Naive thymus-derived CD4-positive, alpha-beta T cell (primary cell): ENCODE measurements at regions not wholly inside any gene's neighbourhood (a gene's known extent, or its start where the extent isn't known, plus 50 kb on each side); places are given as distances from the start of the nearest gene placed in this dataset.

Experiments used
- ATAC-seq: fragments of 150-1000 bp; cut with Tn5 transposase; 2 replicates; pipeline ENCODE4 v1.10.0; 2021; ENCODE audit warnings: mild to moderate bottlenecking, moderate library complexity
- CTCF ChIA-PET: fragments of 350-600 bp; sonication (Branson Sonifier 250); formaldehyde crosslinking; loops from one replicate; lab custom pipeline; 2021; ENCODE audit warnings: antibody characterized with exemption; lab: Charles Lee
- POLR2A ChIA-PET: fragments of 350-600 bp; sonication (Branson Sonifier 250); formaldehyde crosslinking; loops from one replicate; lab custom pipeline; 2021; ENCODE audit warnings: antibody characterized with exemption, inconsistent platforms; lab: Charles Lee
- DNase-seq, 9 donors: peaks; one replicate each; pipeline versions ENCODE4 v3.0.0 to v3.0.0-alpha.2; 2020 to 2022; ENCODE audit warnings: mixed read lengths in 1 of 9
- H3K27ac ChIP-seq: one replicate; pipeline ENCODE4 v1.7.0; 2013; ENCODE audit warnings: mild to moderate bottlenecking, low read depth, low read length, moderate library complexity
- H3K27me3 ChIP-seq, 2 donors: one replicate each; pipeline ENCODE4 v1.7.0; 2013; ENCODE audit warnings: low read length in 2 of 2, mild to moderate bottlenecking in 2 of 2, moderate library complexity in 2 of 2; ENCODE audit not compliant: control insufficient read depth in 2 of 2, insufficient read depth in 2 of 2
- H3K36me3 ChIP-seq, 3 experiments: 1 replicate in 2 of 3; 2 replicates in 1 of 3; pipeline ENCODE4 v1.7.0; 2013; ENCODE audit warnings: low read length in 3 of 3, mild to moderate bottlenecking in 3 of 3, moderate library complexity in 1 of 3; ENCODE audit not compliant: insufficient read depth in 3 of 3, control insufficient read depth in 2 of 3
- H3K4me1 ChIP-seq, 2 donors: one replicate each; pipeline ENCODE4 v1.7.0; 2013; ENCODE audit warnings: low read length in 2 of 2, mild to moderate bottlenecking in 2 of 2, moderate library complexity in 1 of 2; ENCODE audit not compliant: control insufficient read depth in 2 of 2, insufficient read depth in 2 of 2
- H3K4me3 ChIP-seq: 2 replicates; pipeline ENCODE4 v1.7.0; 2013; ENCODE audit warnings: mild to moderate bottlenecking, low read length
- H3K9me3 ChIP-seq, 3 experiments: 1 replicate in 2 of 3; 2 replicates in 1 of 3; pipeline ENCODE4 v1.7.0; 2013; ENCODE audit warnings: low read length in 3 of 3; ENCODE audit not compliant: control insufficient read depth in 2 of 3
- H3K27ac Mint-ChIP-seq, 9 donors: one replicate each; pipeline ENCODE4 v1.8.0; 2020 to 2022; ENCODE audit warnings: mixed read lengths in 9 of 9, mild to moderate bottlenecking in 8 of 9, moderate library complexity in 5 of 9, inconsistent platforms in 2 of 9
- H3K27me3 Mint-ChIP-seq, 5 donors: one replicate each; pipeline ENCODE4 v1.8.0; 2021 to 2022; ENCODE audit warnings: mixed read lengths in 5 of 5, mild to moderate bottlenecking in 1 of 5
- H3K36me3 Mint-ChIP-seq, 5 donors: one replicate each; pipeline ENCODE4 v1.8.0; 2020 to 2022; ENCODE audit warnings: mixed read lengths in 5 of 5, mild to moderate bottlenecking in 3 of 5, inconsistent platforms in 1 of 5
- H3K4me1 Mint-ChIP-seq, 7 donors: one replicate each; pipeline ENCODE4 v1.8.0; 2020 to 2022; ENCODE audit warnings: mixed read lengths in 7 of 7, mild to moderate bottlenecking in 3 of 7, inconsistent platforms in 1 of 7
- H3K4me3 Mint-ChIP-seq, 10 donors: one replicate each; pipeline ENCODE4 v1.8.0; 2020 to 2022; ENCODE audit warnings: mild to moderate bottlenecking in 10 of 10, mixed read lengths in 10 of 10, moderate library complexity in 6 of 10, inconsistent platforms in 2 of 10
- H3K9me3 Mint-ChIP-seq, 11 donors: one replicate each; pipeline ENCODE4 v1.8.0; 2020 to 2022; ENCODE audit warnings: mixed read lengths in 11 of 11, mild to moderate bottlenecking in 4 of 11, inconsistent platforms in 1 of 11, moderate library complexity in 1 of 11
- intact Hi-C, 2 donors: fragments of 100-400 bp; cut with micrococcal nuclease; formaldehyde crosslinking; loops; one replicate each; pipeline ENCODE4 v1.15.1; 2023

DNA sequence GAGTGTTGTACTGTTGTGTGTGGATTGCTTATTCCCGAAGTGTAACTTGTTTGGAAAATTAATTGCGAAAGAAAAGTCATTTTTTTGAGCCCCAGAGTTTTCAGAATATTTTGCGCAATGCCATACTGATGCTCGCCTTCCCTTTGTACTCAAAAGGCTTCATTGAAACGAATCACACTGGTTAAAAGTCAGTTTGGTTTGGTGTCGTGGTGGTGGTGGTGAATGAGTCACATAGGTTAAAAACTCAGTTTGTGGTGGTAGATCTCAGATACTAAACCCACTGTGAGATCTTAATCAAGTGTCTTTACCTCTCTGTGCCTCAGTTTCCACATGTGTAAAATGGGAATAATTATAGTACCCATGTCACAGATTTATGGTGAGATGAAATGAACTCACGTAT, 61.1 kb upstream of the IL6 start:
- intact Hi-C loops: loop anchor here in 1 of 2 donors (1.0 kb wide), 1 partner anchor 11 kb away; no protein-coding TSS in a partner anchor
- Mint-ChIP-seq H3K4me3 (no peak overlapping the region), H3K36me3 (peaks cover 0 to 15% (median 0%) of the 10 kb centered on the region in 5 donors), H3K27me3 (peaks cover 0 to 35% (median 0%) of the 10 kb centered on the region in 5 donors), H3K9me3 (peaks cover 0 to 5% (median 0%) of the 10 kb centered on the region in 11 donors), H3K4me1 (peaks cover 0 to 49% (median 7%) of the 10 kb centered on the region in 7 donors), H3K27ac (peak overlapping the region in 1 of 9 donors; percentile 24)
- ChIA-PET POLR2A (no interaction called here), CTCF (no interaction called here)
- DNase-seq (peak in 1 of 9 donors; percentile 38), ATAC-seq (no peak)
- Histone ChIP-seq H3K27ac (no peak overlapping the region), H3K9me3 (no peaks in the 10 kb centered on the region), H3K27me3 (no peaks in the 10 kb centered on the region), H3K4me1 (no peaks in the 10 kb centered on the region), H3K36me3 (no peaks in the 10 kb centered on the region), H3K4me3 (no peak overlapping the region)

DNA sequence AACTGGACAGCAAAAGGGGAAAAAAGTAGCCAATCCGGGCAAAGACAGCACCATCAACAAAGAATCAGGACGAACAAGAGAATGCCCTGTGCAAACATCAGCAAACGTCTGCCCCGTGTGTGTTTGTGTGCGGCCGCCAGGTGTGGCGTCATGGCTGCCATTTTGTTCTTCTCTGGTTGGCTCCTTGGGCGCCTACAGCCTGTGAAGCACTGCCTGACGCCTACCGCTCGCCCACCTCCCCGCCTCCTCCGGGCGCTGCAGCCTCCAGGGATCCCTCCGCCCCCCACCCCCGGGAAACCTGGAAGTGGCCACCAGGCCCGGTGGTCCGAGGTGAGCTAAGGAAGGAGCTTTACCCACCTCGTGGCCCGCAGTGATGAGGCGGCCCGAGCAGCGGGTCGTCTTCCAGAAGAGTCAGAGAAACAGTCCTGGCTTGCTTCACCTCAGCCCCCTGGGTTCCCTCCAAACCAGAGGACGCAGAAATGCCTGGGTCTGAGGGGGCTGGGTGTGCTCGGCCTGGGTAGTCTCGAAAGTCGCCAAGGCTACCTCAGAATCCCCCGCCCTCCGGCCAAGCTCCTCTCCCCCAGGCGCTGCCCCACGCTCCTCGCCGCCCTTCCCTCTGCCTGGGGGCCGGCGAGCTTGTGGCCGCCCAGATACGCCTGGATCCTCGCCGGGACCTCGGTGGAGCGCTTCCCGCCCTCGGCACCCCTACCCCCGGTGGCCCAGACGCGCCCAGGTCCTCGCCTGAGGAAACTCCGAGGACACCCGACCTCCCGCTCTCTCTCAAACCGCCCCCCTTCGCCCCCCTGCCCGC, 61.8 kb upstream of the IL6 start:
- no peaks in the 10 kb centered on the region for H3K36me3 ChIP-seq
- no peaks in the 10 kb centered on the region for H3K4me1 ChIP-seq
- DNase-seq: no peak
- Mint-ChIP-seq H3K36me3 (peaks cover 0 to 15% (median 0%) of the 10 kb centered on the region in 5 donors), H3K4me1 (peaks cover 0 to 49% (median 7%) of the 10 kb centered on the region in 7 donors), H3K27me3 (peaks cover 0 to 39% (median 0%) of the 10 kb centered on the region in 5 donors), H3K27ac (no peak overlapping the region), H3K9me3 (peaks cover 0 to 3% (median 0%) of the 10 kb centered on the region in 11 donors), H3K4me3 (no peak overlapping the region)
- ChIA-PET POLR2A (no interaction called here), CTCF (no interaction called here)
- no peak overlapping the region for H3K27ac ChIP-seq
- intact Hi-C loops: loop anchor here in 1 of 2 donors (5.0 kb wide), 2 partner anchors 32 to 103 kb away; no protein-coding TSS in a partner anchor
- no peak overlapping the region for H3K4me3 ChIP-seq
- H3K27me3 ChIP-seq: no peaks in the 10 kb centered on the region
- no peaks in the 10 kb centered on the region for H3K9me3 ChIP-seq
- no peak for ATAC-seq

DNA sequence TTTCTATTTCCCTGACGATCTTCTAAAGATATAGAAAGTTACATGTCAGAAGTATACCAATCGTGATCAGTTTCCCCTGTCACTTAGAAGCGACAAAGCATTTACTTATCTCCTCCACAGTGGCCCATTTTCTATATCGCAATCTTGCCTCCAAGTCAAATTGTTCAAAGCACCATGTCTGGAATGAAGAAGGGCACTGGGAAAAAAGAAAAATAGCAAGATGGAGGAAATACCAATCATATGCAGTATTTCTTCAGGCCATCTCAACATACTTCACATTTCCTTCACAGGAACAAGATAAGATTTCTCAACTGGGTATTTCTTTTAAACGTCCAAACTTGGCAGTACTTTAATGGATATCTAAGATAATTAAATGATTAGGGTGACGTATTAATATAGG, 63.3 kb upstream of the IL6 start:
- peaks cover 0 to 39% (median 0%) of the 10 kb centered on the region in 5 donors for H3K27me3 Mint-ChIP-seq
- peaks cover 0 to 17% (median 0%) of the 10 kb centered on the region in 5 donors for H3K36me3 Mint-ChIP-seq
- H3K4me1 ChIP-seq: no peaks in the 10 kb centered on the region
- no peak overlapping the region for H3K4me3 Mint-ChIP-seq
- ChIA-PET POLR2A (no interaction called here), CTCF (no interaction called here)
- H3K9me3 Mint-ChIP-seq: peaks cover 0 to 3% (median 0%) of the 10 kb centered on the region in 11 donors
- no peaks in the 10 kb centered on the region for H3K9me3 ChIP-seq
- H3K36me3 ChIP-seq: no peaks in the 10 kb centered on the region
- no peak overlapping the region for H3K27ac ChIP-seq
- H3K27me3 ChIP-seq: no peaks in the 10 kb centered on the region
- no peak overlapping the region for H3K4me3 ChIP-seq
- peaks cover under 1 to 49% (median 7%) of the 10 kb centered on the region in 7 donors for H3K4me1 Mint-ChIP-seq
- DNase-seq: no peak
- H3K27ac Mint-ChIP-seq: no peak overlapping the region
- ATAC-seq: no peak
- intact Hi-C loops: loop anchor here in 1 of 2 donors (2.0 to 5.0 kb wide), 3 partner anchors 13 to 101 kb away; no protein-coding TSS in a partner anchor

DNA sequence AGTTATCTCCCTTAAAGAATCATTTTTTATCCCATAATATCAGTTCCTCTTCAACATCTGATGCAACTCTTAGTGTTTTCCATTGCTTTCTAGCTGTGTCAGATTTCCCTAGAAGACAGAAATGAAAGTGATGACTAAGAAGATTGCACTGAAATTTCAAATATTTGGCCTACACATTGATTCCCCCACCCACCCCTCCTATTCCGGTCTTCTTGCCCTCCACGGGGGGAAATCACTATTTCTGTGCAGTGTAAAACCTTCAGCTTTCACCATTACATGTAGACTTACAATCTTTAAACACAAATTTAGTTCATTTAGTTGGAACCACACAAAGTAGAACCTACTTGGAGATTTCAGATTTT, 63.7 kb upstream of the IL6 start:
- Mint-ChIP-seq H3K27me3 (peaks cover 0 to 41% (median 0%) of the 10 kb centered on the region in 5 donors), H3K36me3 (peaks cover 0 to 15% (median 0%) of the 10 kb centered on the region in 5 donors), H3K4me3 (no peak overlapping the region), H3K27ac (no peak overlapping the region), H3K9me3 (peaks cover 0 to 3% (median 0%) of the 10 kb centered on the region in 11 donors), H3K4me1 (peaks cover 4 to 47% (median 7%) of the 10 kb centered on the region in 7 donors)
- Histone ChIP-seq H3K27ac (no peak overlapping the region), H3K4me1 (no peaks in the 10 kb centered on the region), H3K36me3 (no peaks in the 10 kb centered on the region), H3K4me3 (no peak overlapping the region), H3K9me3 (no peaks in the 10 kb centered on the region), H3K27me3 (no peaks in the 10 kb centered on the region)
- ATAC-seq (peak; percentile 37), DNase-seq (no peak)
- ChIA-PET POLR2A (no interaction called here), CTCF (no interaction called here)
- intact Hi-C loops: loop anchor here in 1 of 2 donors (2.0 to 5.0 kb wide), 3 partner anchors 13 to 101 kb away; no protein-coding TSS in a partner anchor

DNA sequence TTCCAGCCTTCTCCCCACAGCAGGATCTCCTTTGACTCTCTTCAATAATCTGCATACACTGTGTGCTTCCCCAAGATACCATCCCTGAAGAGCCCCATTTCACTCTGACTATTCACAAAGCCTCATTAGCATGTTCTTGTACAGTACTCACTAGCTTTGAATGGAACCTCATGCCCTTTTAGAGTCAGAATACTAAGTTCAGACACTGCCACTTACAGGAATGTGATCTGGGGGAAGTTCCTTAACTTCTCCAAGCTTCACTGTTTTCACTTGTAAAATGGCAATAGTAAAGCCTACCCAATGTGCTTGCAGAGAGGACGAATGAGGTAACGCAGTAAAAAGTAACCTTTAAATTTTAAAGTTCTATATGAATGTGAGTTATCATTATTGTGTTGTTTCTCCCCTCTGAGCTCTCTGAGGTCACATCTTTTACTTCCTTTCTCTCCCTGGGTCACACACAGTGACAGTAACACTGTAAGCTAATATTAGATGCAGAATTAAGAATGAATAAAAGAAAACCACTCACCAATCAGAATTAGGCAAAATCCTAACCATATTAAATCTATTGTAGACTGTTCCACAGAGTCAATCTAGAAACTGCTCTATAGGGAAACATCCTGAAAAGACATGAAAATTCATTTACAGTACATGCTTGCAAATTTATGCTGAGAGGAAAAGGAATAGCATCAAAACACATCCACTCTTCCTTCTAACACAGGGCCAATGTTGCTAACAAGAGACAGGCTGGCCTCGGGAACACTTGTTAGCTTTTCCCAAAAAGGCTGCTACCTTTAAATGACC, 64.2 kb upstream of the IL6 start:
- no peaks in the 10 kb centered on the region for H3K9me3 ChIP-seq
- no peak overlapping the region for H3K4me3 Mint-ChIP-seq
- H3K4me1 ChIP-seq: peaks cover 0 to 1% of the 10 kb centered on the region in 2 donors
- intact Hi-C loops: loop anchor here in 1 of 2 donors (2.0 to 5.0 kb wide), 3 partner anchors 14 to 100 kb away; no protein-coding TSS in a partner anchor
- POLR2A ChIA-PET: interaction anchor here (0.8 kb wide), 1 partner anchor 56 kb away, joined by 4 read pairs; no protein-coding TSS in a partner anchor
- peaks cover 0 to 12% (median 0%) of the 10 kb centered on the region in 5 donors for H3K36me3 Mint-ChIP-seq
- peaks cover 0 to 39% (median 0%) of the 10 kb centered on the region in 5 donors for H3K27me3 Mint-ChIP-seq
- ATAC-seq (peak; percentile 32), DNase-seq (no peak)
- no peaks in the 10 kb centered on the region for H3K36me3 ChIP-seq
- H3K4me1 Mint-ChIP-seq: peaks cover 7 to 45% (median 11%) of the 10 kb centered on the region in 7 donors
- no peaks in the 10 kb centered on the region for H3K27me3 ChIP-seq
- H3K27ac ChIP-seq: no peak overlapping the region
- CTCF ChIA-PET: no interaction called here
- peaks cover 0 to 3% (median 0%) of the 10 kb centered on the region in 11 donors for H3K9me3 Mint-ChIP-seq
- no peak overlapping the region for H3K4me3 ChIP-seq
- no peak overlapping the region for H3K27ac Mint-ChIP-seq

DNA sequence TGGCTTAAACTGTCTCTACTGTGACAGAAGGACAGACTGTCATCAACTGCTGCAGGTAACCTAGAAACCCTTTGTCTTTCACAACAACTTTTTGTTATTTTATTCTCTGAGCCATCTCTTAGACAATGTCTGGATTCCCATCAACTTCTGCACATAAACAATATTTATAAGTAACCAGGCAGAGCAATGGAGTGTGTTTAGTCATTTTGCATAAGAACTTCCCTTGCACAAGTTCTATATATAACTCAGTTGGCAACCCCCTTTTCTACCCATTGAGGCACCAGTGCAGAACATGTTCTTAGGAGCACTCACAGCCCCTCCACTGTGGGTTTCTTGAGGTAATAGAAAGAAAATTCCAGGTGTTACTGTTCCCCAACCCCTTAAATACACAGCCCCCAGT, 65.0 kb upstream of the IL6 start:
- Mint-ChIP-seq H3K4me1 (peaks cover 7 to 41% (median 16%) of the 10 kb centered on the region in 7 donors), H3K27ac (no peak overlapping the region), H3K27me3 (peaks cover 0 to 35% (median 0%) of the 10 kb centered on the region in 5 donors), H3K4me3 (no peak overlapping the region), H3K9me3 (peaks cover 0 to 3% (median 0%) of the 10 kb centered on the region in 11 donors), H3K36me3 (peaks cover 0 to 9% (median 0%) of the 10 kb centered on the region in 5 donors)
- POLR2A ChIA-PET: no interaction called here
- H3K4me1 ChIP-seq: peaks cover 0 to 4% of the 10 kb centered on the region in 2 donors
- intact Hi-C loops: loop anchor here in 1 of 2 donors (2.0 to 5.0 kb wide), 3 partner anchors 15 to 100 kb away; no protein-coding TSS in a partner anchor
- no peaks in the 10 kb centered on the region for H3K9me3 ChIP-seq
- ATAC-seq (peak; percentile 58), DNase-seq (no peak)
- H3K36me3 ChIP-seq: no peaks in the 10 kb centered on the region
- no peak overlapping the region for H3K27ac ChIP-seq
- H3K4me3 ChIP-seq: no peak overlapping the region
- H3K27me3 ChIP-seq: no peaks in the 10 kb centered on the region
- CTCF ChIA-PET: no interaction called here
